ENCODE measurements at regions not wholly inside any gene's neighbourhood (a gene's known extent, or its start where the extent isn't known, plus 50 kb on each side); places are given as distances from the start of the nearest gene placed in this dataset.
"Not testable (repeated sequence)": the region's sequence is repeated elsewhere in the genome, so short reads cannot be mapped to it uniquely, and the experiment has no call there.

- no peak for DNase-seq (ENCODE audit: low read depth)
Observed at GRCh38 chr1:192476802-192477298, 98.7 kb upstream of the RGS1 start.

DNA sequence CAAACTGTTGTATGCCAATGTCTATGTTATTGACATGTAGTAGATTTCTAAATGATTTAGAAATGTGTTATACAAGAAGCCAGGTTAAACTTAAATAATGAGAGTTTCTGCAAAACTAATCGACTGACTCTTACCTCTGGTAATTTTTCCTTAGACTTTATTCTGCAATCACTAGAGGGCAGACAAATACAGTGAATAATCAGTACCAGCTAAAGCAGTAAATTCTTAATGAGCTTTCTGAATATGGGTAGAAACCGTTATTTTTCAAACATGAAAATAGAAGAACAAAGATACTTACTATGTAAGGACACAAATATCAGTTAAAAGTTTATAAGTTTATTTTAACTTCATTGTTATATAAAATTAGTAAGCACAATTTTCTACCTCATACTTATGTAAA is 97.9 kb upstream of the RGS1 start:
- no peak for DNase-seq (ENCODE audit: low read depth)

- DNase-seq (ENCODE audit: low read depth), result no peak
Observed at GRCh38 chr1:192485692-192486436, 89.7 kb upstream of the RGS1 start.

DNA sequence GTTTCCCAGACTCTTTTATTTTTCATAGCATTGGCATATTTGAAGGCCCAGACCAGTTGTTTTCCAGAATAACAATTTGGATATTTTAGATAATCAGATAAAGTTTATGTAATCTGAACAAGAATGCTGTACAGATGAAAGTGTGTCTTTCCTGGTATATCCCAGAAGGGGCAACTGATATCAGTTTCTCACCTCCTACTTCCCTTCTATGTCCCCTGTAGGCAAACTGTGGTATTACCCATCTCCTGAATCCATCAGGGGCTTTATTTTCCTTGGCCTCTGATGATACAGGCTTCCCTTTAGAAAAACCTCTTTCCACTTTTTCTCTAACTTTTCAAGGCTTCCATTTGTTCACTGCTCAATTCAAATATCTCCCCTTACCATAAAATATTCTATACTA is 87.5 kb upstream of the RGS1 start:
- no peak for DNase-seq (ENCODE audit: low read depth)

- no peak for DNase-seq (ENCODE audit: low read depth)
Observed at GRCh38 chr1:192489047-192489446, 86.5 kb upstream of the RGS1 start.

- no peak for DNase-seq (ENCODE audit: low read depth)
Observed at GRCh38 chr1:192489748-192490147, 85.8 kb upstream of the RGS1 start.

GRCh38 chr1:192491804-192492554 is 83.6 kb upstream of the RGS1 start:
- DNase-seq (ENCODE audit: low read depth), result no peak

- DNase-seq (ENCODE audit: low read depth), result no peak
Observed at GRCh38 chr1:192493584-192493983, 82.0 kb upstream of the RGS1 start.

DNA sequence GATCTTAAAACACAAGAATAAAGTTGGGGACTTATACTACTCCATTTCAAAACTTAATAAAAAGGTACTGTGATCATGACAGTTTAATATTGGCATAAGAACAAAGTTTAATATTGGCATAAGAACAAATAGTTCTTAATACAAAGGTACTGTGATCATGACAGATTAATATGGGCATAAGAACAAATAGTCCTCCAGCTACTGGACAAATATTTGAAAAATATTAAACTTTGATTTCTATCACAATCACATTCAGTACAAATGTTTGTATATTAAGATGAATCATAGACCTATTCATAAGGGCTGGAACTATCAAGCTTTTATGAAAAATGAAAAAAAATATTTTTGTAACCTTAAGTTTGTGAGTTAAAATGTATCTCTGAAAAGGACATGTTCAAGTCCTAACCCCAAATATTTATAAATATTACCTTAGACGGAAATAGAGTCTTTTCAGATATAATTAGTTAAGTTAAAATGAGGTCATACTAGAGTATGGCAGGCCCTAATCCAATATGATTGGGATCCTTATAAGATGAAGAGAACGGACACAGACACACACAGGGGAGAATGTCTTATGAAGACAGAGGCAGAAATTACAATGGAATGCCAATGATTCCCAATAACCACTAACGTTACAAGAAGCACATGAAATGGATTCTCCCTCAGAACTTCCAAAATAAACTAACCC is 79.1 kb upstream of the RGS1 start:
- no peak for DNase-seq (ENCODE audit: low read depth)

DNA sequence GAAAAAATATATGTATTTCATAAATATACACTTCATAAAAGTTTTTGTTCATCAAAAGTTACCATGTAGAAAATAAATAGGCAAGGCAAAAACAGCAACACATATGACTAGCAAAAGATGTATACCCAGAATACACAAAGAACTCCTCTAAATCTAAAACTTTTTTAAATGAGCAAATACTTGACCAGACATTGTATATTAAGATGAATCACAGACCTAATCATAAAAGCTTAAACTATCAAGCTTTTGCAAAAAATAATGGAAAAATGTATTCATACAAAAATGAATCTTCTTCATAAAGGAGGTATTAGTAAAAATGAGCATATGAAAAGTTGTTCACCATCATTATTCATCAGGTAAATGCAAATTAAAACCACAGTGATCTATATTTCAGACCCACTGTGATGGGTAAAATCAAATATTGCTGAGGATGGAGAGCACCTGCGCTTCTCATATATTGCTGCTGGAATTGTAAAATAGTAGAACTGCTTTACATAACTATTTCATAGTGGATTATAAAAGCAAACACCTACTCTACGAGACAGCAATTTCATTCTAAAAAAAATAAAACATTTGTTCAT is 78.3 kb upstream of the RGS1 start:
- no peak for DNase-seq (ENCODE audit: low read depth)

GRCh38 chr1:192498092-192498491 is 77.5 kb upstream of the RGS1 start:
- not testable (repeated sequence) for DNase-seq (ENCODE audit: low read depth)

GRCh38 chr1:192499061-192499581 is 76.5 kb upstream of the RGS1 start:
- DNase-seq (ENCODE audit: low read depth), result not testable (repeated sequence)

DNA sequence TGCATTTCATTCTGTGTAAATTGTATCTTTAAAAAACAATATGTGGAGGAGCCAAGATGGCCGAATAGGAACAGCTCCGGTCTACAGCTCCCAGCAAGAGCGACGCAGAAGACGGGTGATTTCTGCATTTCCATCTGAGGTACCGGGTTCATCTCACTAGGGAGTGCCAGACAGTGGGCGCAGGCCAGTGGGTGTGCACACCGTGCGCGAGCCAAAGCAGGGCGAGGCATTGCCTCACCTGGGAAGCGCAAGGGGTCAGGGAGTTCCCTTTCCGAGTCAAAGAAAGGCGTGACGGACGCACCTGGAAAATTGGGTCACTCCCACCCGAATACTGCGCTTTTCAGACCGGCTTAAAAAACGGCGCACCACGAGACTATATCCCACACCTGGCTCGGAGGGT is 75.0 kb upstream of the RGS1 start:
- not testable (repeated sequence) for DNase-seq (ENCODE audit: low read depth)

DNA sequence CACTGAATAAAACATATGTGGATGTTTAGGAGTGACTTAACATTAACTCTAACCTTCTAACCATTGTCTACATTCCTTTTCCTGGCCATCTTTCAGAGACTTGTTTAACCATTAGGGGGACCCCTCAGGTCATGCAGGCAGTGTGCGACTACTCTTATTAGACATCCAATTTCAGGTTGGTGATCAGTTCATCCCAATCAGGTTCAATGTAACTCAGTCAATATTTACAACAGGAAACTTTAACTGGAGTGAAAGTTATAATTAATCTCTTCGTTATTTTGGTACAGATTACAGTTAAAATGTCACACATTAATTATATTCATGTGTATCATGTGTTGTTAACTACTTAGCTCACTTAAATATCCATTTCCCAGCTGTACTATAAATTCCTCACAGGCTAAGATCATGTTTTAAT is 68.8 kb upstream of the RGS1 start:
- DNase-seq (ENCODE audit: low read depth), result no peak

DNA sequence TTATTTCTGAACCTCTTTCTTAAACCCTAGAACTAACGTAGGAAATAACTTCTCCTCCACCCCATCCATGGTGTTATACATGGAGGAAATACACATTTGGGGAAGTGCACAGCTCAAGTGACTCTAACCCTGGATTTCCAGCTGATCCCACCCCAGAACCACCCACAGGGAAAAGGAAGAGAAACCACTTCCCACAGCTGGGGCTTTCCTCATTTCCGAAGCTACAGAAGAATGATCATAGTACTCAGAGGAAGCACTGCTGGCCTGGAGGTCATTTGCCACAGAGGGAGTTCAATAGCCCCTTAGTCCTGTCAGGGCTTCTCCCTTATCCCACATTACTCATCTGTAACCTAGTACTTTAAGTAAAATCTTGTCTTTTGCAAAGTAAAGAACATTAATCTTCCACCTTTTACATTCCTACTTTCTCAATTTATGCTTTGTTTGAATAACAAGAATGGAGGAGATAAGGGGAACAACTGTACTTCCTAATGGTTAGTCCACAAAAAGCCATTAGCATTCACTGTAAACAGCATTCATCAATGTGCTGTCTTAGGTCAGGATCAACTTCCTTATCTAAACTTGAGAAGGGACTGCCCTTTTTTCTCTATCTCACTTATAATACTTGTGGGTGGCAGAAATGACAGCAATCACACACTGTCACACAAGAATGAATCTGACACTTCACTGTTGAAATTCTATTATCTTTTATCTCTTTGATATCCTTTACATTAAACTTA is 63.0 kb upstream of the RGS1 start:
- DNase-seq (ENCODE audit: low read depth), result no peak

GRCh38 chr1:192513196-192513595 is 62.4 kb upstream of the RGS1 start:
- DNase-seq (ENCODE audit: low read depth), result no peak

DNA sequence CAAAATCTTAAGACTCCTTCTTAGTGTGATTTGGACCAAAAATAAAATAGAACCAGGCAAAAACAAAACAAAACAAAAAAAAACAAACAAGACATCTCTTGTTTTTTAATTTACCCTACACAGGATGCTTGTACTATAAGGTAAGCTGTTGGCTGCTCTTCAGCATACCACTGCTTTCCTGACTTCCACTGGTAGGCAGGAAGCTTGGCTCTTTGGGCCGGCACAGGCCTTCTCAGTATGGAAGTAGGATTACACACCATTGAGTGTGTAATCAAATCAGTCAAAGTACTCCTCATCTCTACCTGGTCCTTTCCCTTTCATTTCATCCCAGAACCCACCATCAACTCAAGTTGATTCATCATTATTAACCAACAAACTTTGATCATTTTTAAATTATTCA is 61.9 kb upstream of the RGS1 start:
- no peak for DNase-seq (ENCODE audit: low read depth)

DNA sequence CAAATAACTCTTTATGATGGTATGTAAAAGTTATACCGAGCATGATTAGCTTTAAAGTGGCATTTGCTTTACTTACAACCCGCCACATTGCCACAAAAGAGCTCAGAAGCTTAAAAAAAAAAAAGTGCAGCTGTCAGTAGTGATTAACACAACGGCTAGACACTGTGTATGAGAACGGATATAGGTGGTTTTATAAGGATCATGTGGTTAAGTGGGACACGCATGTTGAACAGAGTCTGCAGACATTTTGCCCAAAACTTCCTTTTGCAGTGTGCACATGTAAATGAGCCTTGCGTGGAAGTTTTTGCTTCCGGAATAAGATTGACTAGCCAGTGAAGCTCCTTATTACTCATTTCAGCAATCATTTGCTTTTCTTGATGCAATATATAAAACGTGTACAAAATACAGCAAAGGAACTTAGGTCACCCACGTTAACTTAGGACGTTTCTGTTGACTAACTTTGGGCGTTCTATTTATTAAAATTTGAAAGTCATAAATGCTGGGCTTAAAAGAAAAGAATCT is 58.7 kb upstream of the RGS1 start:
- no peak for DNase-seq (ENCODE audit: low read depth)

DNA sequence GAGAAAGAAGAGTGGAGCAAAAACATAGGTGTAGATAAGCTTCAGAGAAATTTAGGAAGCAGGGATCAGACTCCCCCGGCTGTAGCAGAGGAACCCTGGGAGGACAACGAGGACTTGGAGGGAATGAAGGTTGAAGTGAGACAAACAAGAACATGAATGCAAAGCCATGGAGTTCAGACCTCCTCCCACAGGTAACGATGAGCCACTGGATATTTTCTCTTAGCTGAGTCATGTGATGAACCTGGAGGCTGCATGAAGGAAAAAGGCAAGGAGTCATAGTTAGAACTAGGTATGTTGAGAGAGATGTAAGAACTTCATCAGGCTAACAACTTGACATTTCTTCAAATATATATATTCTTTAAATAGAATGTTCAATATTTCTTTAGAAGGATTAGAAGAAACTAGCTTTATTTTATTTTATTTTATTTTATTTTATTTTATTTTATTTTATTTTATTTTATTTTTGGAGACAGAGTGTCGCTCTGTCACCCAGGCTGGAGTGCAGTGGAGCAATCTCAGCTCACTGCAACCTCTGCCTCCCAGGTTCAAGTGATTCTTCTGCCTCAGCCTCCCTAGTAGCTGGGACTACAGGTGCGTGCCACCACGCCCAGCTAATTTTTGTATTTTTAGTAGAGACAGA is 57.7 kb upstream of the RGS1 start:
- DNase-seq (ENCODE audit: low read depth), result not testable (repeated sequence)

DNA sequence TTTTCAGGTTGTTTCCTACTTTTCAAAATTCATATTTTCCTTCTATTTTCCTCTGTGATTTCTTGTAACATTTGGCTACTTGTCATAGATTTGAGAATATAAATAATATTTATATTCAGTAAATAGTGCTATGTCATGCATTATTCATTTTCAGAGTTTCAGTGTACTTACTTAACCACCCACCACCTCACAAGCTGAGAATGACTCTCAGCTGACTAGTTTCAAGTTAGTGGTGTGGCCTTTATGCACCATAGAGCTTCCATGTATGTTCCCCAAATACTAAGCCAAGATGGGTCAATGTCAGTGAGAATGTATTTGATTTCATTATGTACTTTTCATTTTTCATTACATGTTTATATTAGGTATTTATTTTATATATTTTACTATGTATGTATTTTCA is 56.9 kb upstream of the RGS1 start:
- DNase-seq (ENCODE audit: low read depth), result no peak

- DNase-seq (ENCODE audit: low read depth), result no peak
Observed at GRCh38 chr1:192521734-192522133, 53.8 kb upstream of the RGS1 start.

Measured in stimulated activated CD8-positive, alpha-beta memory T cell treated with anti-CD3 and anti-CD28 coated beads, Interleukin-7, amount 100 ng/mL, for 24 hours (primary cell).